GM18502 (cell line): ENCODE measurements at regions not wholly inside any gene's neighbourhood (a gene's known extent, or its start where the extent isn't known, plus 50 kb on each side); places are given as distances from the start of the nearest gene placed in this dataset.
"Not testable (repeated sequence)": the region's sequence is repeated elsewhere in the genome, so short reads cannot be mapped to it uniquely, and the experiment has no call there.

Experiments used
- ATAC-seq: cut with Tn5 transposase; IDR thresholded peaks from one replicate; pipeline ENCODE4 v1.9.1; 2021; ENCODE audit warnings: mild to moderate bottlenecking; ENCODE audit not compliant: unreplicated experiment, poor library complexity

DNA sequence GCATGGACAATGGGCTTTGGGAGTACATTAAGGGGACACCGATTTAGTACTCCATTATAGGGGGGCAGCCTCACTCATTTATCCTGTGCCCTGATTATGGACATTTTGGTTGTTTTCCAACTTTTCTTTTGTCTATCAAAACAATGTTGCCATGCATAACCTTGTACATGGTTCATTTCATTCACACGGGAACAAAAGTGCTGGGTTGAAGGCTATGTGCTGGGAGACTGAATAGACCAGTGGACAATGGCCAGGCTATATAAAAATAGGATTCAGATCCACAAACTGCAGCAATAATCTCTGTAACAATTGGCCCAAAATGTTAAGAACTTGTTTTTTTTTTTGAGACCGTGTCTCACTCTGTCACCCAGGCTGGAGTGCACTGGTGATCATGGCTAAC, 100.7 kb upstream of the GMDS start:
- ATAC-seq = no peak

DNA sequence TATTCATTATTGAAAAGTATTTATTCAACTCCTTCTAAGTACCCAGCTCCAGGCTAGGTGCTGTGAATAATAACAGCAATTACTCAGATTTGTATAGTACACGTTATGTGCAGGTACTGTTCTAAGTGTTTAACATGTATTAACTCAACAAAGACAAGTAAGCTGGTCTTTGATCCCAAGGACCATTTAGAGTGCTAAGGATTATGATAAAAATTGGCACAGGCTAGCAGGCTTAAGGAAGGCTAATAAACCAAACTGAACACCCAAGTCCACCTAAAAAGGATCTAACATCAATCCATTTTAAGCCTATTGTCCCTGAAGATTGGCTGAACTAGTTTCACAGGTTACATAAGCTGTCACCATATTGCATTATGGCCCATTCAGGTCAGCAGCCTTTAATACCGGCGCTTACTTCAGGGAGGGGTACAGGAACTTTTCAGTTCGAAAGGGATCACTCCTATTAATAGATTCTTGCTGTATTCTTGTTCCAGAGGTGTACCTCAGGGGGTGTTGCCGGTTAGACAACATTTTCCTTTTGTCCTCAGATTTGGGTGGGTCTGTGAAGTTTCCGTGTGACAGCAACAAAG, 99.0 kb upstream of the GMDS start:
- no peak for ATAC-seq

DNA sequence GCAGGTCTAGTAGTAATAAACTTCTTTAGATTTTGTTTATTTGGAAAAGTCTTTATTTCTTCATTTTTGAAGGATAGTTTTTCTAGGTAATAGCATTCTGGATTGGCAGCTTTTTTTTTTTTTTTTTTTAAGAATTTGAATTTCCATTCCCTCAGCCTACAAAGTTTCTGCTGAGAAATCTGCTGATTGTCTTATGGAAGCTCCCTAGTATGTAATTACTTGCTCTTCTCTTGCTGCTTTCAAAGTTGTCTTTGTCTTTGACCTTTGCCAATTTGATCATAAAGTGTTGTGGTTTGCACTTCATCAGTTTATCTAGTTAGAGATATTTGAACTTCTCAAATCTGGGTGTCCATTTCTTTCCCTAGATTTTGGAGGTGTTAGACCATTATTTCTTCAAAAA, 82.2 kb upstream of the GMDS start:
- no peak for ATAC-seq

DNA sequence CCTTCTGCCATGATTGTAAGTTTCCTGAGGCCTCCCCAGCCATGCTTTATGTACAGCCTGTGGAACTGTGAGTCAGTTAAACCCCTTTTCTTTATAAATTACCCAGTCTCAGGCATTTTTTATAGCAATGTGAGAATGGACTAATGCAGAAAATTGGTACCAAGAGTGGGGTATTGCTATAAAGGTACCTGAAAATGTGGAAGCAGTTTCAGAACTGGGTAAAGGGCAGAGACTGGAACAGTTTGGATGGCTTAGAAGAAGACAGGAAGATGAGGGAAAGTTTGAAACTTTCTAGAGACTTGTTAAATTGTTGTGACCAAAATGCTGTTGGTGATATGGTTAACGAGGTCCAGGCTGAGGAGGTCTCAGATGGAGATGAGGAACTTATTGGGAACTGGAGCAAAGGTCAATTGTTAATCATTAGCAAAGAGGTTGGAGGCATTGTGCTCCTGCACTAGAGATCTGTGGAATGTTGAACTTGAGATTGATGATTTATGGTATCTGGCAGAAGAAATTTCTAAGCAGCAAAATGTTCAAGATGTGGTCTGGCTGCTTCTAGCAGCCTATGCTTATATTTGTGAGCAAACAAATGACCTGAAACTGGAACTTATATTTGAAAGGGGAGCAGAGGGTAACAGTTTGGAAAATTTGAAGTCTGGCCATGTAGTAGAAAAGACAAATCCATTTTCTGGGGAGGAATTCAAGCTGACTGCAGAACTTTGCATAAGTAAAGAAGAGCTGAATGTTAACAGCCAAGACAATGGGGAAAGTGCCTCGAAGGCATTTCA, 79.0 kb upstream of the GMDS start:
- no peak for ATAC-seq

DNA sequence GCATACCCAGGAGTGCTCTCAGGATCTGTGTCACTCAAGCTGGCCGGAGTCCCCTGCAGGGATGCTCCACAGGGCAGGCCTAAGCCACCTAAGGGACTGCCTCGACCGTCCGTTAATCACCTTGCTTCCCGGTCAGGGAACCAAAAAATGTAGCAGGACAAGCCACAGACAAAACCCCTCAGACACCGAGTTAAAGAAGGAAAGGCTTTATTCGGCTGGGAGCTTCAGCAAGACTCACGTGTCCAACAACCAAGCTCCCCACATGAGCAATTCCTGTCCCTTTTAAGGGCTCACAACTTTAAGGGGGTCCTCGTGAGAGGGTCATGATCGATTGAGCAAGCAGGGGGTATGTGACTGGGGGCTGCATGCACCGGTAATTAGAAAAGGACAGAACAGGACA, 72.1 kb upstream of the GMDS start:
- ATAC-seq = not testable (repeated sequence)

DNA sequence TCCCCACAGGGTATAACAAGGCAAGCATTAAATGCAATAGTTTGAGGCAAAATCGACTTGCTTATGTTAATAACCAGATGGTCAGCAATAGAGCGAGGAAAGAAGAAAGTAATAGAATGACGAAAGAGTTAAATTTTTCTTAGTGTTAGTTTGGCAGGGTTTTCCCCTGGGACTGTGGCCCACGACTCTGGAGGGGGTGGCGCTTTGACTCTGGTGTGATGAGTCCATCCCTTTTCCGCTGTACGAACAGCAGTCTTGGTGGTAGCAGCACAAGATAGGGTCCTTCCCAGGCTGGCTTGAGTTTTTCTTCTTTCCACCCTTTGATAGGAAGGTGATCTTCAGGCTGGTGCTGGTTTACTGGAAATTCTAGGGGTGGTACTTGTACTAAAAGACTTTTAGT, 69.2 kb upstream of the GMDS start:
- no peak for ATAC-seq

DNA sequence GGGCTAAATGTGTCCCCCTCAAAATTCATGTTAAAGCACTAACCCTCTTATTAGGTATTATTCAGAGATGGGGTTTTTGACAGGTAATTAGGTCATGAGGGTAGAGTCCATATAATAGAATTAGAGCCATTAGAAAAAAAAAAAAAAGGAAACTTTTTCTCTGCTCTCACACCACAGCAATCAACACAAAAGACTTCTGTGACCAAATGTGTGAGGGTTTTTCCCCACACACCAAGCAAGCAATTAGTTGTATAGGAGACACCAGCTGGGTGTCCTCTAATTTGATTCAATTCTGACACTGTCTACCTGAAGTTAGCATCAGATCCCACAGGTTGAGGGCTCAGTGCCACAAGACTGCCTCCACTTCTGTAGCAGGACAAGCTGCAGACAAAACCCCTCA, 64.6 kb upstream of the GMDS start:
- ATAC-seq = no peak

DNA sequence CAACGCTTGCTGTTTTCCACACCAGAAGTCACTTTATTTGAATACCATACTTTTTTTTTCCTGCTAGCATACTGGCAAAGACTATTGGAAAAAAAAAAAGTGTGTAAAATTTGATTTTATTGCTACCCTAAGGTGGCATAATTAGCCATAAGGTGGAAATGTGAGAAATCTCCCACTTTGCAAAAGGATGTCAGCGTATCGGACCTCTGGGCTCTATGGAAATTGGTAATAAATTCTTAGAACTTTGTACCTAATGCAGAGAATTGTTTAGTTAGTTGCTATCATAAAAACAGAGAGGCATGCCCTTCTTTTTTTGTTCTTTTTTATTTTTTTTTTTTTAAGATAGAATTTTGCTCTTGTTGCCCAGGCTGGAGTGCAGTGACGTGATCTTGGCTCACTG, 63.7 kb upstream of the GMDS start:
- no peak for ATAC-seq

DNA sequence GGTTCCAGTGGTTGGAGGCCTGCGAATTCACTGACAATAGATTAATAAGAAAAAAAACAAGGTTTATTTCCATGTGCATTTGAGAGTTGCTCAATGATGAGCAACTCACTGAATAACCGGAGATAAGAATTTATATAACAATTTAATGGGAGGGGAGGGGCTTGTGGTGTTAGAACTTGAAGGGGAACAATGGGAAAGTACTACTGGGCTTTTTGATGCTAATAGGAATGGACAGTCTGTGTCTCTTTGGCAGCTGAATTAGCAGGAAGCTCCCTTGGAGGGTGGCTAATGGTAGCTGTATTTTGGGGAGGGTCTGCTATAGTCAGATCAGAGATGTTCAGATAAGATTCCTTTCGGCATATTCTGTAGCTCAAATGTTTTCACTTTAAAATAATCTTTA, 62.4 kb upstream of the GMDS start:
- no peak for ATAC-seq

DNA sequence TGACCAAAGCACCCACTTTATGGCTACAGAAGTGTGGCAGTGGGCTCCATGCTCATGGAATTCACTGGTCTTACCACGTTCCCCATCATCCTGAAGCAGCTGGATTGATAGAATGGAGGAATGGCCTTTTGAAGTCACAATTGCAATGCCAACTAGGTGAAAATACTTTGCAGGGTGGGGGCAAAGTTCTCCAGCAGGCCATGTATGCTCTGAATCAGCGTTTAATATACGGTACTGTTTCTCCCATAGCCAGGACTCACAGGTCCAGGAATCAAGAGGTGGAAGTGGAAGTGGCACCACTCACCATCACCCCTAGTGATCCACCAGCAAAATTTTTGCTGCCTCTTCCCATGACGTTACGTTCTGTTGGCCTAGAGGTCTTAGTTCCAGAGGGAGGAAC, 60.5 kb upstream of the GMDS start:
- ATAC-seq = no peak

DNA sequence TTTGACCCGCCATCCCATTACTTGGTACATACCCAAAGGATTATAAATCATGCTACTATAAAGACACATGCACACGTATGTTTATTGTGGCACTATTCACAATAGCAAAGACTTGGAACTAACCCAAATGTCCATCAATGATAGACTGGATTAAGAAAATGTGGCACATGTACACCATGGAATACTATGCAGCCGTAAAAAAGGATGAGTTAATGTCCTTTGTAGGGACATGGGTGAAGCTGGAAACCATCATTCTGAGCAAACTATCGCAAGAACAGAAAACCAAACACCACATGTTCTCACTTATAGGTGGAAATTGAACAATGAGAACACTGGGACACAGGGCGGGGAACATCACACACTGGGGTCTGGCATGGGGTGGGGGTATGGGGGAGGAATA, 57.1 kb upstream of the GMDS start:
- not testable (repeated sequence) for ATAC-seq

DNA sequence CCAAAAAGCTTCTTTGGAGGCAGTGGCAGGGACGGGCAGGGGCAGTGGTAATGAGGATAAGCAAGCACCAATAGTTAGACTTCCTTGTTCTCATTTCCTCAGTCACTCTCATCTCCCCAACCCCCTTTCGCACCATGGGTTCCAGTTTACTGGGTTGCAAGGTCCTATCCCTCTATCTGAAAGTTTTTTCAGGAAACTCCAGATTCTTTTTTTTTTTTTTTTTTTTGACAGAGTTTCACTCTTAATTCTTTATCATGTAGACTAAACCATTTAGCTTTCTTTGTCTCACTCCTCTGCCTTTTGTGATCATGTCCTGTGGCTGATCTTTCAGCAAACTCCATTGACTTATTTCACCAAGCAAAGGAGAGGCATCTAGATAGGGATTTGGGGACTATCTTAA, 51.4 kb upstream of the GMDS start:
- no peak for ATAC-seq
